ENCODE measurements at regions not wholly inside any gene's neighbourhood (a gene's known extent, or its start where the extent isn't known, plus 50 kb on each side); places are given as distances from the start of the nearest gene placed in this dataset.

DNA sequence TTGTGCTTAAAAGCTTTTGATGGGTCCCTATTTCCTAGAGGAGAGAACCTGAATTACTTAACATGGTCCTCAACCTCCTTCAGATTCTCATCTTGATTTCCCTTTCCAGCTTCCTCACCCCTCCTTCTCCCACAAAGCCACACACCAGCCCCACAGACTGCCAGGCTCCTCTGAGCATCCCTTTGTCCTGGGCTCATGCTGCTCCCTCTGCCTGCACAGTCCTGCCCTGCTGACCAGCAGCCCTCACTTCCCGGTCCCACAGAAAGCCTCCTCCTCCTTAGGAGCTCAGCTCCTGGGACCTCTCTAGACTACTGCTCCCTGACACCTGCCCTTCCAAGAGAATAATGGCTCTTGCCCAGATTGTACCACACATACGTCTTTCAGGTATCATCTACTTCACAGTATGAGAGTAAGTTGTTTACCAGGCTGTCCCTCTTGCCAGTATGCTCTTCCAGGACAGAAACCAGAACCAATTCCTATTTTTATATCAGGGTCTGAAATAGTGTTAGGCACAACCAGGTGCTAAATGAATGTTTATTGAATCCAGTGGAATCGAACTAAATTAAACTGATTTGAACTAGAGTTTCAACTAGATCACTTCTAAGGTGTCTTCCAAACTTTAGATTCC, 373.4 kb downstream of the LMX1A start:
- H3K9me3 ChIP-seq = no peaks in the 10 kb centered on the region
- intact Hi-C loops (cut with DNase I) = no loop called here
- H3K27me3 ChIP-seq (ENCODE audit: insufficient read depth in 3 of 3, low read length in 2 of 3) = peaks cover 0 to 2% (median 0%) of the 10 kb centered on the region in 3 donors
- H3K27ac ChIP-seq = no peak overlapping the region
- TF ChIP-seq, protein P1, sequence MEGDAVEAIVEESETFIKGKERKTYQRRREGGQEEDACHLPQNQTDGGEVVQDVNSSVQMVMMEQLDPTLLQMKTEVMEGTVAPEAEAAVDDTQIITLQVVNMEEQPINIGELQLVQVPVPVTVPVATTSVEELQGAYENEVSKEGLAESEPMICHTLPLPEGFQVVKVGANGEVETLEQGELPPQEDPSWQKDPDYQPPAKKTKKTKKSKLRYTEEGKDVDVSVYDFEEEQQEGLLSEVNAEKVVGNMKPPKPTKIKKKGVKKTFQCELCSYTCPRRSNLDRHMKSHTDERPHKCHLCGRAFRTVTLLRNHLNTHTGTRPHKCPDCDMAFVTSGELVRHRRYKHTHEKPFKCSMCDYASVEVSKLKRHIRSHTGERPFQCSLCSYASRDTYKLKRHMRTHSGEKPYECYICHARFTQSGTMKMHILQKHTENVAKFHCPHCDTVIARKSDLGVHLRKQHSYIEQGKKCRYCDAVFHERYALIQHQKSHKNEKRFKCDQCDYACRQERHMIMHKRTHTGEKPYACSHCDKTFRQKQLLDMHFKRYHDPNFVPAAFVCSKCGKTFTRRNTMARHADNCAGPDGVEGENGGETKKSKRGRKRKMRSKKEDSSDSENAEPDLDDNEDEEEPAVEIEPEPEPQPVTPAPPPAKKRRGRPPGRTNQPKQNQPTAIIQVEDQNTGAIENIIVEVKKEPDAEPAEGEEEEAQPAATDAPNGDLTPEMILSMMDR (IDR thresholded peaks at IDR 0.05) = no peak
- 37 to 55% (median 38%) methylated on average over 3 of the region's 3 CpGs for WGBS, 3 donors
- peaks cover 3% of the 10 kb centered on the region for H3K4me1 ChIP-seq
- no peak overlapping the region for H3K4me3 ChIP-seq
- no peaks in the 10 kb centered on the region for H3K36me3 ChIP-seq (ENCODE audit: insufficient read depth in 1 of 2, low read depth in 1 of 2)
- ATAC-seq (no peak), DNase-seq (no peak)

DNA sequence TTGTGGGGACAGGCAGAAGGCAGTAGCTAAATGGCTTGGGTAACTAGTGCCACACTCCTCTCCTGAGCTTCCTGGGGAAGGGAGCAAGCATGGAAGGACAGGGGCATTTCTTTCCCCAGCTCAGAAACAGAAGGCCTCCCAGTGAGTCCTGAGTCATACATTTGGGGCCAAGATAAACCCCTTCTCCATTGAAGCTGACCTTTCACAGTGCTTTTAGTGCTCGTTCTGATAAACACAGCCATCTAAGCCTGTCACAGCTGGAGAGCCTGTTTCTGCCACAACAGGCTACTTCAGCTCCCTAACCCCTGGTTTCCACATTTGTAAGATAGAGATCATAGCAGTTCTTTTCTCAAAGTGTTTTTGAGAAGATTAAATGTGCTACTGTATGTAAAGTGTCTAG, 374.0 kb downstream of the LMX1A start:
- H3K9me3 ChIP-seq = no peaks in the 10 kb centered on the region
- 27 to 55% (median 44%) methylated on average over 1 of the region's 1 CpG for WGBS, 3 donors
- TF ChIP-seq, protein P1 (IDR thresholded peaks at IDR 0.05) = no peak
- no peaks in the 10 kb centered on the region for H3K36me3 ChIP-seq (ENCODE audit: insufficient read depth in 1 of 2, low read depth in 1 of 2)
- peaks cover 0 to 2% (median 0%) of the 10 kb centered on the region in 3 donors for H3K27me3 ChIP-seq (ENCODE audit: insufficient read depth in 3 of 3, low read length in 2 of 3)
- no peak overlapping the region for H3K4me3 ChIP-seq
- ATAC-seq (no peak), DNase-seq (no peak)
- peaks cover 3% of the 10 kb centered on the region for H3K4me1 ChIP-seq
- H3K27ac ChIP-seq = no peak overlapping the region
- intact Hi-C loops (cut with DNase I) = no loop called here

DNA sequence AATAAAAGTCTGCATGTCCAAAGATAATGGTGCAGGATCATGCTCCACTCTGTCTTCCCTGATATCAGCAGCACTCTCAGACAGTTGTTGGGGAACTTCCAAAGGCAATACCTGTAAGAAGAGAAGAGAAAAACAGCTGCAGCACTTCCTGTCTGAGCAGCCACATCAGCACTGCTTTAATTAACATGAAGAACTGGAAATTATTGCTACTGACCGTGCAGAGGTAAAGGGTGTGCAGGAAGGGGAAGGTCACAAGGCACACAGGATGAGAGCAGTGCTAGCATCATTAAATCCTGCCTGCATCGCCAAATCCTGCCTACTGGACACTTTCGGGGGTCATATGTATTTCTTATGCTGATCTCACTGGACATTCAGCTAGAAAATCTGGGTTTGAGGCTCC, 379.0 kb downstream of the LMX1A start:
- Histone ChIP-seq H3K4me1 (peaks cover 3% of the 10 kb centered on the region), H3K27me3 (ENCODE audit: insufficient read depth in 3 of 3, low read length in 2 of 3) (no peaks in the 10 kb centered on the region), H3K27ac (no peak overlapping the region), H3K36me3 (ENCODE audit: insufficient read depth in 1 of 2, low read depth in 1 of 2) (no peaks in the 10 kb centered on the region), H3K4me3 (no peak overlapping the region), H3K9me3 (no peaks in the 10 kb centered on the region)
- ATAC-seq = no peak
- TF ChIP-seq, protein P1 (IDR thresholded peaks at IDR 0.05) = no peak
- intact Hi-C loops (cut with DNase I) = no loop called here
- no peak for DNase-seq
- 36 to 46% (median 41%) methylated on average over 3 of the region's 3 CpGs for WGBS, 3 donors

DNA sequence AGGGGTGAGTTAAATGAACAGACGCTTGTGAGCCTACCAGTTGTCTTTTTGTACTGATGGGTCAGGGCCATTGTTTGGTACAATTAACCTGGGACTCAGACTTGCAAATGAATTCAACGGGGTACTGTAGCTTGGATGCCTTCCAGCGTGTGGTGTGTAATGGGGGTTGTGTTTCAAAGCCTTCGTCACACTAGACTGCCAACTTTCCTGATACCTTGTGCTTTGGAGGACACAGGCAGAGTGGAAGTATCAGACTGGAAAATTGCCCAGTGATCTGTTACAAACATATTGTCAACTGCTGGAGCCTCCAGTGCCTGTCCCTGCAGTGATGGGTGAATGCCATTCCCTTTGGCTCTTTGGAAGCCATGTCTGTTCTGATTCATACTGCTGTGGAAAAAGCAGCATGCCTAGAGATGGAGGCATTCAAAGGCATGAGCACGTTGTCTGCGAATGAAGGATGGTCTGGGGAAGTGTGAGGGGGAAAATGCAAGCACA, 384.5 kb downstream of the LMX1A start:
- TF ChIP-seq, protein P1 (IDR thresholded peaks at IDR 0.05) = no peak
- H3K27ac ChIP-seq = no peak overlapping the region
- no peaks in the 10 kb centered on the region for H3K27me3 ChIP-seq (ENCODE audit: insufficient read depth in 3 of 3, low read length in 2 of 3)
- H3K4me3 ChIP-seq = no peak overlapping the region
- no peak for ATAC-seq
- H3K4me1 ChIP-seq = no peaks in the 10 kb centered on the region
- H3K36me3 ChIP-seq (ENCODE audit: insufficient read depth in 1 of 2, low read depth in 1 of 2) = no peaks in the 10 kb centered on the region
- intact Hi-C loops (cut with DNase I) = no loop called here
- 72 to 77% (median 73%) methylated on average over 6 of the region's 6 CpGs for WGBS, 3 donors
- H3K9me3 ChIP-seq = no peaks in the 10 kb centered on the region
- no peak for DNase-seq

DNA sequence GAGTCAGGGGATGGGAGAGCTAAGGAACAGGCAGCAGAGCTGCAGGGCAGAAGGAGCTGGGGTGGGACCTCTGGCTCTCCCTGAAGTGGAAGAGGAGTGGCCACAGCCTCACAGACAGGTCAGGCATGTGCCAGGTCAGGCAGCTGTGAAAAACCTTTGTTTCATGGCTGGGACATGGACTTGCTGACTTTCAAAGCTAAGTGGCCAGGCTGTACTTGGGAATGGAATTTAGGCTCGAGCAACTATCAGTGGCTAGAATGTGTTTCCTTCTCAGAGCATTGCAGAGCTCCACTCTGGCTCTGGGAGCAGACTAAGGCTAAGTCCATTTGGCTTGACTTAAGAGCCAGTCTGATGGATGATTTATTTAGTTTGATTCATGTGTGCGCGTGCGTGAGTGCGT, 385.1 kb downstream of the LMX1A start:
- H3K27ac ChIP-seq = no peak overlapping the region
- H3K4me3 ChIP-seq = no peak overlapping the region
- intact Hi-C loops (cut with DNase I) = no loop called here
- peaks cover 0 to 3% (median 0%) of the 10 kb centered on the region in 3 donors for H3K27me3 ChIP-seq (ENCODE audit: insufficient read depth in 3 of 3, low read length in 2 of 3)
- TF ChIP-seq, protein P1 (IDR thresholded peaks at IDR 0.05) = no peak
- H3K9me3 ChIP-seq = no peaks in the 10 kb centered on the region
- H3K4me1 ChIP-seq = no peaks in the 10 kb centered on the region
- 89 to 94% (median 91%) methylated on average over 5 of the region's 5 CpGs for WGBS, 3 donors
- no peaks in the 10 kb centered on the region for H3K36me3 ChIP-seq (ENCODE audit: insufficient read depth in 1 of 2, low read depth in 1 of 2)
- ATAC-seq (no peak), DNase-seq (no peak)

Measured in psoas muscle (tissue), 7 donors.